ENCODE measurements at regions not wholly inside any gene's neighbourhood (a gene's known extent, or its start where the extent isn't known, plus 50 kb on each side); places are given as distances from the start of the nearest gene placed in this dataset.
A peak's percentile ranks its signal among the peaks of the same experiment; 100 is the strongest.

GRCh38 chr16:88301886-88302285 is 80.9 kb upstream of the ZNF469 start:
- intact Hi-C loops (cut with DNase I), result no loop called here
- Histone ChIP-seq H3K27me3 (no peaks in the 10 kb centered on the region), H3K27ac (no peak overlapping the region), H3K36me3 (replicated peaks in 1 of 2; ENCODE audit: insufficient read depth in 1 of 2, low read depth in 2 of 2) (no peaks in the 10 kb centered on the region), H3K9me3 (no peaks in the 10 kb centered on the region), H3K4me1 (no peaks in the 10 kb centered on the region), H3K4me3 (no peak overlapping the region)
- WGBS, 2 donors, result 72 to 75% methylated on average over 11 to 12 of the region's 12 CpGs
- DNase-seq (no peak), ATAC-seq (no peak)
- no peak for TF ChIP-seq POLR2A (IDR thresholded peaks at IDR 0.05)
- TF ChIP-seq, protein P1, sequence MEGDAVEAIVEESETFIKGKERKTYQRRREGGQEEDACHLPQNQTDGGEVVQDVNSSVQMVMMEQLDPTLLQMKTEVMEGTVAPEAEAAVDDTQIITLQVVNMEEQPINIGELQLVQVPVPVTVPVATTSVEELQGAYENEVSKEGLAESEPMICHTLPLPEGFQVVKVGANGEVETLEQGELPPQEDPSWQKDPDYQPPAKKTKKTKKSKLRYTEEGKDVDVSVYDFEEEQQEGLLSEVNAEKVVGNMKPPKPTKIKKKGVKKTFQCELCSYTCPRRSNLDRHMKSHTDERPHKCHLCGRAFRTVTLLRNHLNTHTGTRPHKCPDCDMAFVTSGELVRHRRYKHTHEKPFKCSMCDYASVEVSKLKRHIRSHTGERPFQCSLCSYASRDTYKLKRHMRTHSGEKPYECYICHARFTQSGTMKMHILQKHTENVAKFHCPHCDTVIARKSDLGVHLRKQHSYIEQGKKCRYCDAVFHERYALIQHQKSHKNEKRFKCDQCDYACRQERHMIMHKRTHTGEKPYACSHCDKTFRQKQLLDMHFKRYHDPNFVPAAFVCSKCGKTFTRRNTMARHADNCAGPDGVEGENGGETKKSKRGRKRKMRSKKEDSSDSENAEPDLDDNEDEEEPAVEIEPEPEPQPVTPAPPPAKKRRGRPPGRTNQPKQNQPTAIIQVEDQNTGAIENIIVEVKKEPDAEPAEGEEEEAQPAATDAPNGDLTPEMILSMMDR (IDR thresholded peaks at IDR 0.05), result no peak

- Histone ChIP-seq H3K4me1 (no peaks in the 10 kb centered on the region), H3K27ac (no peak overlapping the region)
- DNase-seq, result no peak
These were observed 80.1 kb upstream of the ZNF469 start for GRCh38 chr16:88302666-88303065.

DNA sequence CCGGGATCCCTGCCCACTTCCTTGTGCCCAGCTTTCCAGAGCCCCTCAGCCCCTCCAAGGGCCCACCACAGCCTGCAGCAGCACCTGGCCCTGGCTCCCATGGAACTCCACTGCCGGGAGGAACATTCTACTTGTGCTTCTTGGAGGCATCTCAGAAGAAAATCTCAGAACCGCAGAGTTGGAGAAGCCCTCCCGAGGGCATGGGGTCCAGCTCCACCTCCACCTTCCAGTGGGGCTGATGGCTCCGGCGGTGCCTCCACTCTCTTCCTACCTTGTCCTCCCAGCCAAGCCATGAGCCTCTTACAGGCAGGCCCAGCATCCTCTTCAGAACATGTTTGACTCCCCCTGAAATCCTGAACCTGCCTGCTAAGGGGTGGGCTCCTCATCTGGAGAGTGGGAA is 79.4 kb upstream of the ZNF469 start:
- TF ChIP-seq, protein P1 (IDR thresholded peaks at IDR 0.05), result no peak
- no peak for TF ChIP-seq POLR2A (IDR thresholded peaks at IDR 0.05)
- ATAC-seq, result no peak
- 78 to 87% methylated on average over 6 of the region's 6 CpGs for WGBS, 2 donors

More at GRCh38 chr16:88302666-88303065, 80.1 kb upstream of the ZNF469 start:
- intact Hi-C loops (cut with DNase I), result no loop called here
- no peak for ATAC-seq
- Histone ChIP-seq H3K27me3 (no peaks in the 10 kb centered on the region), H3K4me3 (no peak overlapping the region), H3K9me3 (no peaks in the 10 kb centered on the region), H3K36me3 (replicated peaks in 1 of 2; ENCODE audit: insufficient read depth in 1 of 2, low read depth in 2 of 2) (no peaks in the 10 kb centered on the region)
- no peak for TF ChIP-seq POLR2A (IDR thresholded peaks at IDR 0.05)
- TF ChIP-seq, protein P1 (IDR thresholded peaks at IDR 0.05), result no peak
- WGBS, 2 donors, result 73 to 84% methylated on average over 3 to 6 of the region's 6 CpGs

DNA sequence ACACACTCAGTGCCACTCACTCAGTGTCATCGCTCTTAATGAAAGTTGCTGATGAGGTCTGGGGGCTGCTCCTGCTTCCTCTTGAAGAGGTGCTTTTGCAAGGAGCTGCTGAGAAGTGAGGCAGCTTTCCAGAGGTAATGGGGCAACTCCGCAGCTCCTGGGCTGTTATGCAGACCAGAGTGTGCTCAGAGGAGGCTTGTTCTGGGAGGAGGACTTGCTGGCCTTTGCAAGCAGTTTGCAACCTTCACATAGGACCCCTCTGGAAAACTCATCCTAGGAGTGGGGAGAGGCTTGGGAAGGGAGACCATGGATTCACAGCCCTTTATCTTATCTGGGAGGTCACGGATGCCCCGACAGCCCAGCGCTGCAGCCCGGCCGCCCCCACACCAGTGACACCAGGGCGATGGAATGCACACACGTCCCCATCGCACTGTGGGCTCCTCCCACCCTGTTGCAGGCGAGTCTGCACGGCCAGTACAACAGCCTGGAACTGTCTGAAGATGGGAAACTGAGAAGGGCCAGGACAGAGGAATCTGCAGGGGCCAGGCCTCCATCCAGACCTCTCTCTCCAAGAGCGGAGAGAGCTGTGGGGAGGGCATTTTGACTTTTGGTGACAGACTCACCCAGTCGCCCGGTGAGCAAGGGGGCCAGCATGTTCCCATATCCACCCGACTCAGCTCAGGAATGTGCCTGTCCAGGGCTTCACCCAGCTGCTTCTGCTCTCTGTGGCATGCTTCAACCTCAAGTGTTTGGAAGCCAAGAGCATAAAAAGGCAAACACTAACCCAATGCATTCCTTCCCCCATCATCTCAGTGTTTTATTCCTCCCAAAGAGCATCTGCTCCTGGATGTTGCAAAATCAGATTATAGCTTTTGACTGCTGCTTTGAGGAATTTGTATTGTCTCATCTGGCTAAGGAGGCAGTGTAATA is 78.6 kb upstream of the ZNF469 start:
- DNase-seq, result peak in 3 of 4 donors; percentile 18 to 47 (median 29)
- 35 to 38% methylated on average over 9 to 16 of the region's 16 CpGs for WGBS, 2 donors

More for the DNA sequence above, 79.4 kb upstream of the ZNF469 start:
- Histone ChIP-seq H3K27ac (no peak overlapping the region), H3K27me3 (no peaks in the 10 kb centered on the region), H3K9me3 (no peaks in the 10 kb centered on the region), H3K4me3 (no peak overlapping the region), H3K4me1 (no peaks in the 10 kb centered on the region), H3K36me3 (replicated peaks in 1 of 2; ENCODE audit: insufficient read depth in 1 of 2, low read depth in 2 of 2) (no peaks in the 10 kb centered on the region)
- no peak for DNase-seq
- intact Hi-C loops (cut with DNase I), result no loop called here

More for the DNA sequence above, 78.6 kb upstream of the ZNF469 start:
- Histone ChIP-seq H3K9me3 (no peaks in the 10 kb centered on the region), H3K4me1 (no peaks in the 10 kb centered on the region), H3K36me3 (replicated peaks in 1 of 2; ENCODE audit: insufficient read depth in 1 of 2, low read depth in 2 of 2) (no peaks in the 10 kb centered on the region), H3K4me3 (no peak overlapping the region), H3K27me3 (no peaks in the 10 kb centered on the region), H3K27ac (no peak overlapping the region)
- no peak for TF ChIP-seq POLR2A (IDR thresholded peaks at IDR 0.05)
- TF ChIP-seq, protein P1 (IDR thresholded peaks at IDR 0.05), result no peak
- ATAC-seq, result peak; percentile 47
- intact Hi-C loops (cut with DNase I), result no loop called here
